ENCODE measurements at regions not wholly inside any gene's neighbourhood (a gene's known extent, or its start where the extent isn't known, plus 50 kb on each side); places are given as distances from the start of the nearest gene placed in this dataset.

DNA sequence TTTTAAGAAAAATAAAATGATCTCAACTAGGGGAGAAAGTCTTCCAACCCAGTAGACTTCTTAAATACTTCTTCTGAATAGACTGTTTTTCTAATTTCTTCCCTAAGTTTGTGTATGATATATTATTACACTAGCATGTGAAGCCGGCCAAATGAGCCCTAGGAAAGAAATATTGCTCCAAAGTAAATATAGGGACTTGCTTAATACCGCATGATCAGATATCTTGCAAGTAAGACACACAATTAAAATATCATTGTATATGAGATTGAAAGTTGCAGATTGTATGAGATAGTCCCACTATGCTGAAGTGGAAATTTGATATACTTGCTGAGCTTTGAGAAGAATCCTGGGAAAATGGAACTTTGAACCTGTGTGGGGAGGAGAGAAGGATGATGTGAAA, 225.7 kb downstream of the BAMBI start:
- TF ChIP-seq, protein P1, sequence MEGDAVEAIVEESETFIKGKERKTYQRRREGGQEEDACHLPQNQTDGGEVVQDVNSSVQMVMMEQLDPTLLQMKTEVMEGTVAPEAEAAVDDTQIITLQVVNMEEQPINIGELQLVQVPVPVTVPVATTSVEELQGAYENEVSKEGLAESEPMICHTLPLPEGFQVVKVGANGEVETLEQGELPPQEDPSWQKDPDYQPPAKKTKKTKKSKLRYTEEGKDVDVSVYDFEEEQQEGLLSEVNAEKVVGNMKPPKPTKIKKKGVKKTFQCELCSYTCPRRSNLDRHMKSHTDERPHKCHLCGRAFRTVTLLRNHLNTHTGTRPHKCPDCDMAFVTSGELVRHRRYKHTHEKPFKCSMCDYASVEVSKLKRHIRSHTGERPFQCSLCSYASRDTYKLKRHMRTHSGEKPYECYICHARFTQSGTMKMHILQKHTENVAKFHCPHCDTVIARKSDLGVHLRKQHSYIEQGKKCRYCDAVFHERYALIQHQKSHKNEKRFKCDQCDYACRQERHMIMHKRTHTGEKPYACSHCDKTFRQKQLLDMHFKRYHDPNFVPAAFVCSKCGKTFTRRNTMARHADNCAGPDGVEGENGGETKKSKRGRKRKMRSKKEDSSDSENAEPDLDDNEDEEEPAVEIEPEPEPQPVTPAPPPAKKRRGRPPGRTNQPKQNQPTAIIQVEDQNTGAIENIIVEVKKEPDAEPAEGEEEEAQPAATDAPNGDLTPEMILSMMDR (IDR thresholded peaks at IDR 0.05) = no peak
- no peak overlapping the region for H3K4me3 Mint-ChIP-seq
- peaks cover 14% of the 10 kb centered on the region for H3K4me1 Mint-ChIP-seq (ENCODE audit: low read depth)
- peaks cover 13% of the 10 kb centered on the region for H3K27me3 Mint-ChIP-seq (ENCODE audit: insufficient read depth)
- no peaks in the 10 kb centered on the region for H3K9me3 Mint-ChIP-seq
- DNase-seq = no peak
- no peaks in the 10 kb centered on the region for H3K36me3 Mint-ChIP-seq (ENCODE audit: low read depth)
- no peak overlapping the region for H3K27ac Mint-ChIP-seq

DNA sequence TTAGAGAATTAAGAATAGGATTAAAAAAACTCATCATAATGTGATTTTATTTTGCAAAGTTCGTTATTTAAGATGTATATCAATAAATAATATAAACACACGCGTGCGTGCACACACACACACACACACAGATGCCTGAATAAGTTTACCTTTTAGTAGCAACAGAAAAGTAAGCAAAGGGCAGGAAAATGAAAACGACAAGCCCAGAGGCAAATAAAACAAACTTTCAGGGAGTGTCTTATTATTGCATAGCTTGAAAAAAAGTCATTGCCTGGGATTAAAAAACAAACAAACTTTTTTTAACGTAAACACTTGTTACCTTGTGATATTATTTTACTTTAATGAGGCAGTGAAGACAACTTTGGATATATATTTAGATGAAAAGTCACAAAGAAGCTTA, 226.4 kb downstream of the BAMBI start:
- TF ChIP-seq, protein P1 (IDR thresholded peaks at IDR 0.05) = no peak
- Mint-ChIP-seq H3K4me1 (ENCODE audit: low read depth) (peaks cover 14% of the 10 kb centered on the region), H3K4me3 (no peak overlapping the region), H3K27ac (no peak overlapping the region), H3K9me3 (no peaks in the 10 kb centered on the region), H3K36me3 (ENCODE audit: low read depth) (no peaks in the 10 kb centered on the region), H3K27me3 (ENCODE audit: insufficient read depth) (peaks cover 16% of the 10 kb centered on the region)
- no peak for DNase-seq

DNA sequence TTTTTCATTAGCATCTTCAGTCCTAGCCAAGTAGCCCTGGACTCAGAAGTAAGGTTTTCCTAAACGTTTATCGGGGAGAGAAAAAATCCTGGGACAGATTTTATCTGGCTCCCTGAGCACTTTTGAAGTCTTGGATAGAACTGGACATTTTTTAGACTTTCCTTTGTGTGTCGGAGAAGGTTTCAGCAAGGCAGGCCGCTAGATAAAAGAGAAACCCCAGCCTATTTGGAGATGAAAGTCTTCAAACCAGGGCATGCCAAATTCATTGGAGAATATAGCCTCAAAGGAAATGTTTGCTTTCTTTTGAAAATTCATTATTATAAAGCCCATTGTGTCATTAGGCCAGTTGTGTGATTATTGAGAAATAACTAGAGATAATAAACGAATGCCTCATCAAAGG, 228.1 kb downstream of the BAMBI start:
- Mint-ChIP-seq H3K4me1 (ENCODE audit: low read depth) (peaks cover 14% of the 10 kb centered on the region), H3K27ac (no peak overlapping the region), H3K27me3 (ENCODE audit: insufficient read depth) (peaks cover 14% of the 10 kb centered on the region), H3K4me3 (no peak overlapping the region), H3K9me3 (no peaks in the 10 kb centered on the region), H3K36me3 (ENCODE audit: low read depth) (no peaks in the 10 kb centered on the region)
- TF ChIP-seq, protein P1 (IDR thresholded peaks at IDR 0.05) = no peak
- no peak for DNase-seq

DNA sequence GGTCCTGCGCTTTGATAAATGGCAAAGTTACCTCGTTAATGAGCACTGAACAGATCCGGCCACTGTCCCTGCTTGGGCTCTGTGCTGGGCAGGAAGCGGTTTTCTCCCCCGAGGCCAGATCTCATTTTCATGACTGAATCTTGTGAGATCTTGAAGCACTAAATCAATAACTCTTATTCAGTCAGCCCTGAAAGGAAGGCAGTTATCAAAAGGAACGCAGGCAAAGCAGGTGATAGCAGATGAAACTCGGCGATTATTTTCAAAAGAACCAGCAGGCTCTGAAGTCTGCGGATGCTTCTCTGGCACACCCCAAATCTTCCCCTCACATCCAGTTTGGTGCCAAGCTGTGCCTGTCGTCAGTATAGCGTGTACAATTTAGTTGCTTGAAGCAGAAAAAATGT, 228.7 kb downstream of the BAMBI start:
- H3K4me3 Mint-ChIP-seq = no peak overlapping the region
- no peak overlapping the region for H3K27ac Mint-ChIP-seq
- H3K4me1 Mint-ChIP-seq (ENCODE audit: low read depth) = peaks cover 14% of the 10 kb centered on the region
- H3K27me3 Mint-ChIP-seq (ENCODE audit: insufficient read depth) = peaks cover 10% of the 10 kb centered on the region
- no peaks in the 10 kb centered on the region for H3K9me3 Mint-ChIP-seq
- H3K36me3 Mint-ChIP-seq (ENCODE audit: low read depth) = no peaks in the 10 kb centered on the region
- no peak for DNase-seq
- TF ChIP-seq, protein P1 (IDR thresholded peaks at IDR 0.05) = no peak

DNA sequence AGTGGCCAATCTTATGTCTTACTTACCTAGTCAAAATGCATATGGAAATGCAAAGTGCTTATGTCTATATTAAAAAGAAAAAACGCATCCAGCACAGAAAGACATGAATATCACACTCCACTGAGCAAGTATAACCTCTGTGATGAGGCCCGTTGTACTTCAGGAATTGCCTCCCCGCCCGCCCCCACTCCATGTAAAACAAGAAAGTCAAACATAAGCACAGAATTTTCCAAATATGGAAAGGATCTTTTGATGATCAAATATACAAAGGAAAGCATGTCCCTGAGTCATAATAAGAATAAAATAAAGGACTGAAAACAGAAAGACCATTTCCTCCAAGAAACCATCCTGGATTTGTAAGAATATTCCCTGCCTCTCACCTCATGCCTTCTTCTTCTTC, 229.1 kb downstream of the BAMBI start:
- Mint-ChIP-seq H3K27me3 (ENCODE audit: insufficient read depth) (peaks cover 10% of the 10 kb centered on the region), H3K4me3 (no peak overlapping the region), H3K4me1 (ENCODE audit: low read depth) (peaks cover 14% of the 10 kb centered on the region), H3K27ac (no peak overlapping the region), H3K9me3 (no peaks in the 10 kb centered on the region), H3K36me3 (ENCODE audit: low read depth) (no peaks in the 10 kb centered on the region)
- no peak for DNase-seq
- TF ChIP-seq, protein P1 (IDR thresholded peaks at IDR 0.05) = no peak

DNA sequence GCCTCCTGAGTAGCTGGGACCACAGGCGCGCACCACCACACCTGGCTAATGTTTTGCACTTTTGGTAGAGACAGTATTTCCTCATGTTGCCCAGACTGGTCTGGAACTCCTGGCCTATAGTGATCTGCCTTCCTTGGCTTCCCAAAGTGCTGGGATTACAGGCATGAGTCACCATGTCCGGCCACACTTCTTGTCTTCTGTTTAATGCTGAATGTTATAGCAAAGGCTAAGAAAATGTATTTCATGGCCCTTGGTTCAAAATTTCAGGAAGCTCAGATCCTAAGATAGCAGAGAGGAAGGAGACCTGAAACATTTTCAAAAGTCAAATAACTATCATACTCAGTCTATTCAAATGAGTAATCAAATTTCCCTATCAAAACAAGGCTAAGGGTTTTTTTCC, 229.6 kb downstream of the BAMBI start:
- H3K9me3 Mint-ChIP-seq = no peaks in the 10 kb centered on the region
- H3K4me1 Mint-ChIP-seq (ENCODE audit: low read depth) = peaks cover 14% of the 10 kb centered on the region

More for the DNA sequence above, 229.6 kb downstream of the BAMBI start:
- H3K27ac Mint-ChIP-seq = no peak overlapping the region
- TF ChIP-seq, protein P1 (IDR thresholded peaks at IDR 0.05) = no peak
- DNase-seq = no peak
- H3K4me3 Mint-ChIP-seq = no peak overlapping the region
- H3K27me3 Mint-ChIP-seq (ENCODE audit: insufficient read depth) = peaks cover 10% of the 10 kb centered on the region
- H3K36me3 Mint-ChIP-seq (ENCODE audit: low read depth) = no peaks in the 10 kb centered on the region

All from HFFc6 (cell line).